Activated CD4-positive, alpha-beta T cell treated with anti-CD3 and anti-CD28 coated beads for 36 hours (primary cell): ENCODE measurements at regions not wholly inside any gene's neighbourhood (a gene's known extent, or its start where the extent isn't known, plus 50 kb on each side); places are given as distances from the start of the nearest gene placed in this dataset.
"Not testable (repeated sequence)": the region's sequence is repeated elsewhere in the genome, so short reads cannot be mapped to it uniquely, and the experiment has no call there.

Experiments
- ATAC-seq: fragments of 200-7000 bp; cut with Tn5 transposase; one replicate; pipeline ENCODE4 v1.10.0; 2021; ENCODE audit warnings: mild to moderate bottlenecking, moderate library complexity
- CTCF ChIA-PET: fragments of 350-600 bp; sonication (Branson Sonifier 250); formaldehyde crosslinking; loops from one replicate; lab custom pipeline; 2021; ENCODE audit warnings: antibody characterized with exemption; lab: Charles Lee
- POLR2A ChIA-PET: fragments of 350-600 bp; sonication (Branson Sonifier 250); formaldehyde crosslinking; loops from one replicate; lab custom pipeline; 2021; ENCODE audit warnings: antibody characterized with exemption, inconsistent platforms; lab: Charles Lee
- DNase-seq: peaks from one replicate; pipeline ENCODE4 v3.0.0-alpha.2; 2020
- H3K27ac Mint-ChIP-seq: one replicate; pipeline ENCODE4 v1.8.0; 2021; ENCODE audit warnings: mixed read lengths
- H3K27me3 Mint-ChIP-seq: one replicate; pipeline ENCODE4 v1.8.0; 2021; ENCODE audit warnings: mixed read lengths
- H3K36me3 Mint-ChIP-seq: one replicate; pipeline ENCODE4 v1.8.0; 2021; ENCODE audit warnings: low read depth, mixed read lengths
- H3K4me1 Mint-ChIP-seq: one replicate; pipeline ENCODE4 v1.8.0; 2021; ENCODE audit warnings: mixed read lengths
- H3K4me3 Mint-ChIP-seq: one replicate; pipeline ENCODE4 v1.8.0; 2021; ENCODE audit warnings: mild to moderate bottlenecking, moderate library complexity, mixed read lengths
- H3K9me3 Mint-ChIP-seq: one replicate; pipeline ENCODE4 v1.8.0; 2021; ENCODE audit warnings: low read depth, mixed read lengths
- intact Hi-C, 2 experiments: fragments of 100-400 bp; cut with DNase I in 1 of 2; cut with micrococcal nuclease in 1 of 2; formaldehyde crosslinking; loops; one replicate each; pipeline versions ENCODE4 v1.14.2 to v1.15.1; 2022 to 2024; cut with DNase I, micrococcal nuclease

GRCh38 chr12:90533828-90534227 is 421.1 kb downstream of the CCER1 start:
- POLR2A ChIA-PET, H3K27ac Mint-ChIP-seq: not testable (repeated sequence)

GRCh38 chr12:90520002-90520734 is 434.8 kb downstream of the CCER1 start:
- H3K27ac Mint-ChIP-seq, result no peak overlapping the region
- CTCF ChIA-PET, result no interaction called here
- DNase-seq (no peak), ATAC-seq (no peak)
- POLR2A ChIA-PET, result no interaction called here
- peaks cover 6% of the 10 kb centered on the region for H3K4me1 Mint-ChIP-seq
- intact Hi-C loops, result no loop called here
- no peaks in the 10 kb centered on the region for H3K9me3 Mint-ChIP-seq
- no peaks in the 10 kb centered on the region for H3K36me3 Mint-ChIP-seq
- H3K4me3 Mint-ChIP-seq, result no peak overlapping the region
- peaks cover 10% of the 10 kb centered on the region for H3K27me3 Mint-ChIP-seq

More at GRCh38 chr12:90533828-90534227, 421.1 kb downstream of the CCER1 start:
- DNase-seq, H3K9me3 Mint-ChIP-seq, H3K4me1 Mint-ChIP-seq, intact Hi-C loops, H3K4me3 Mint-ChIP-seq, H3K27me3 Mint-ChIP-seq, ATAC-seq, CTCF ChIA-PET, H3K36me3 Mint-ChIP-seq: not testable (repeated sequence)

GRCh38 chr12:90519285-90519684 is 435.7 kb downstream of the CCER1 start:
- ChIA-PET CTCF (no interaction called here), POLR2A (no interaction called here)
- intact Hi-C loops, result no loop called here
- Mint-ChIP-seq H3K27me3 (peaks cover 10% of the 10 kb centered on the region), H3K4me3 (no peak overlapping the region), H3K36me3 (no peaks in the 10 kb centered on the region), H3K9me3 (no peaks in the 10 kb centered on the region), H3K27ac (no peak overlapping the region), H3K4me1 (peaks cover 8% of the 10 kb centered on the region)
- ATAC-seq (no peak), DNase-seq (no peak)

- H3K27ac Mint-ChIP-seq, result peak overlapping the region; percentile 21
- H3K27me3 Mint-ChIP-seq, result peaks cover 20% of the 10 kb centered on the region
- no peaks in the 10 kb centered on the region for H3K9me3 Mint-ChIP-seq
- ATAC-seq (peak; percentile 63), DNase-seq (no peak)
- peaks cover 15% of the 10 kb centered on the region for H3K4me1 Mint-ChIP-seq
- ChIA-PET POLR2A (no interaction called here), CTCF (interaction anchor here (0.6 kb wide), 1 partner anchor 1635 kb away, joined by 4 read pairs; no protein-coding TSS in a partner anchor)
- H3K4me3 Mint-ChIP-seq, result no peak overlapping the region
- intact Hi-C loops, result no loop called here
- no peaks in the 10 kb centered on the region for H3K36me3 Mint-ChIP-seq
Measured at GRCh38 chr12:90515199-90516175, 439.5 kb downstream of the CCER1 start.

- DNase-seq (no peak), ATAC-seq (no peak)
- CTCF ChIA-PET, result interaction anchor here (0.5 kb wide), 1 partner anchor 106 kb away, joined by 4 read pairs; no protein-coding TSS in a partner anchor
- Mint-ChIP-seq H3K9me3 (peaks cover 2% of the 10 kb centered on the region), H3K27ac (no peak overlapping the region), H3K36me3 (no peaks in the 10 kb centered on the region), H3K4me3 (no peak overlapping the region), H3K27me3 (peaks cover 20% of the 10 kb centered on the region), H3K4me1 (peaks cover 15% of the 10 kb centered on the region)
- intact Hi-C loops, result no loop called here
- POLR2A ChIA-PET, result no interaction called here
Measured at GRCh38 chr12:90514325-90514724, 440.7 kb downstream of the CCER1 start.

- H3K9me3 Mint-ChIP-seq, result peaks cover 2% of the 10 kb centered on the region
- H3K36me3 Mint-ChIP-seq, result no peaks in the 10 kb centered on the region
- CTCF ChIA-PET, result no interaction called here
- no peak overlapping the region for H3K4me3 Mint-ChIP-seq
- DNase-seq (no peak), ATAC-seq (no peak)
- H3K27ac Mint-ChIP-seq, result no peak overlapping the region
- intact Hi-C loops, result no loop called here
- POLR2A ChIA-PET, result no interaction called here
- peaks cover 15% of the 10 kb centered on the region for H3K4me1 Mint-ChIP-seq
- peaks cover 15% of the 10 kb centered on the region for H3K27me3 Mint-ChIP-seq
Measured at GRCh38 chr12:90512518-90512917, 442.5 kb downstream of the CCER1 start.

- ATAC-seq (peak; percentile 63), DNase-seq (no peak)
- Mint-ChIP-seq H3K9me3 (peaks cover 2% of the 10 kb centered on the region), H3K27me3 (peaks cover 12% of the 10 kb centered on the region), H3K4me3 (no peak overlapping the region), H3K36me3 (no peaks in the 10 kb centered on the region), H3K27ac (no peak overlapping the region), H3K4me1 (peaks cover 15% of the 10 kb centered on the region)
- CTCF ChIA-PET, result no interaction called here
- POLR2A ChIA-PET, result no interaction called here
- intact Hi-C loops, result no loop called here
Measured at GRCh38 chr12:90510948-90511347, 444.0 kb downstream of the CCER1 start.

GRCh38 chr12:90504806-90505205 is 450.2 kb downstream of the CCER1 start:
- intact Hi-C loops, result loop anchor here in 1 of 2 experiments (1.0 kb wide), 1 partner anchor 9 kb away; no protein-coding TSS in a partner anchor
- H3K27ac Mint-ChIP-seq, result no peak overlapping the region

GRCh38 chr12:90502070-90502469 is 452.9 kb downstream of the CCER1 start:
- POLR2A ChIA-PET, result no interaction called here
- Mint-ChIP-seq H3K27ac (no peak overlapping the region), H3K9me3 (no peaks in the 10 kb centered on the region), H3K4me3 (no peak overlapping the region), H3K4me1 (no peaks in the 10 kb centered on the region), H3K27me3 (peaks cover 2% of the 10 kb centered on the region), H3K36me3 (no peaks in the 10 kb centered on the region)
- CTCF ChIA-PET, result no interaction called here
- intact Hi-C loops, result no loop called here
- no peak for ATAC-seq
- no peak for DNase-seq

More at GRCh38 chr12:90504806-90505205, 450.2 kb downstream of the CCER1 start:
- no peaks in the 10 kb centered on the region for H3K36me3 Mint-ChIP-seq
- no peak overlapping the region for H3K4me3 Mint-ChIP-seq
- no peak for DNase-seq
- ChIA-PET CTCF (no interaction called here), POLR2A (no interaction called here)
- peaks cover 2% of the 10 kb centered on the region for H3K9me3 Mint-ChIP-seq
- no peak for ATAC-seq
- H3K4me1 Mint-ChIP-seq, result no peaks in the 10 kb centered on the region
- peaks cover 2% of the 10 kb centered on the region for H3K27me3 Mint-ChIP-seq

GRCh38 chr12:90501412-90501811 is 453.6 kb downstream of the CCER1 start:
- no peak for ATAC-seq
- ChIA-PET CTCF (no interaction called here), POLR2A (no interaction called here)
- no peaks in the 10 kb centered on the region for H3K9me3 Mint-ChIP-seq
- H3K27me3 Mint-ChIP-seq, result peaks cover 2% of the 10 kb centered on the region
- intact Hi-C loops, result no loop called here
- no peaks in the 10 kb centered on the region for H3K36me3 Mint-ChIP-seq
- H3K4me3 Mint-ChIP-seq, result no peak overlapping the region
- no peak overlapping the region for H3K27ac Mint-ChIP-seq
- DNase-seq, result no peak
- no peaks in the 10 kb centered on the region for H3K4me1 Mint-ChIP-seq

- Mint-ChIP-seq H3K9me3 (no peaks in the 10 kb centered on the region), H3K27me3 (peaks cover 2% of the 10 kb centered on the region), H3K4me1 (peaks cover 4% of the 10 kb centered on the region), H3K27ac (no peak overlapping the region), H3K4me3 (no peak overlapping the region), H3K36me3 (no peaks in the 10 kb centered on the region)
- CTCF ChIA-PET, result no interaction called here
- ATAC-seq (no peak), DNase-seq (no peak)
- intact Hi-C loops, result no loop called here
- POLR2A ChIA-PET, result no interaction called here
Measured at GRCh38 chr12:90499795-90500194, 455.2 kb downstream of the CCER1 start.
